HG03521 (cell line): ENCODE measurements at regions not wholly inside any gene's neighbourhood (a gene's known extent, or its start where the extent isn't known, plus 50 kb on each side); places are given as distances from the start of the nearest gene placed in this dataset.

ENCODE experiments used
- ATAC-seq: cut with Tn5 transposase; IDR thresholded peaks from one replicate; pipeline ENCODE4 v1.9.1; 2021; ENCODE audit warnings: mild to moderate bottlenecking, moderate library complexity; ENCODE audit not compliant: unreplicated experiment

DNA sequence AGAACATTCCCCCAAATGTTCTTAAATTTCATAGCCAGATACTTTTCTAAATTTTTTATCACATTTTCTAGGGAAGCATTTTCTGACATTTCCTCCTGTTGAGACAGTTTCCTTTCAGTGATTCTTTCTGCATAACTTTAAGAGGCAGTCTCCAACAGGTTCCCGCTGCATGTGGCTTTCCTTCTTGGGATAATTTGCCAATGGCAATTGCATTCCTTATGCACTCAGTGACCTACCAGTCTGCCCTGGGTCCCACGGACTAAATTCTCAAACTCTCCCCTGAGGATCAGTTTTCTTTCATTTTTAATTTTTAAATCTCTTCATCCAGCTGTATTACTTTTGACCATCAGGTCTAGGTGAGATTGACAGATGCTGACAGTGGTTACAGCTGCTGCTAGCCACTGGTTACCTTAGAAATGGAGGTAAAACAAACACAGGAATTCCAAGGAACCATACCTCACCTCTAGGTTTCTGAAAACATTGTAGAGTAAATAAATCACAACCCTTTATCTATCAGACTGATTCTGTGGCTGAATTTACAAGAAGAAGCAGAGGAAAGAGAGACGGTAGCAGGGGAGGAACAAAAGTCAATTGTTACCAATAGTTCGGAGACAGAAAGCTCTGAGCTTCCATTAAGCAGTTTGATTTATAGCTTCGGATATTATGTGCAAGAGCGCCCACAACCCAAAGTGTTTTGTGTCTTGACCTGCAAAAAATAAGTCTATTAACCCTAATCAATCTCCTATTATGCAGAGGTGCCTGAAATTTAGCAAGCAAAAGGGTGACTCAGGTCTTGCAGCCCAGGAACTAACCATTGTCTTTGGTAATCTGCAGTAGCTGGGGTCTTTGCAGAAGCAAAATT, 216.0 kb downstream of the PMP22 start:
- ATAC-seq: no peak

DNA sequence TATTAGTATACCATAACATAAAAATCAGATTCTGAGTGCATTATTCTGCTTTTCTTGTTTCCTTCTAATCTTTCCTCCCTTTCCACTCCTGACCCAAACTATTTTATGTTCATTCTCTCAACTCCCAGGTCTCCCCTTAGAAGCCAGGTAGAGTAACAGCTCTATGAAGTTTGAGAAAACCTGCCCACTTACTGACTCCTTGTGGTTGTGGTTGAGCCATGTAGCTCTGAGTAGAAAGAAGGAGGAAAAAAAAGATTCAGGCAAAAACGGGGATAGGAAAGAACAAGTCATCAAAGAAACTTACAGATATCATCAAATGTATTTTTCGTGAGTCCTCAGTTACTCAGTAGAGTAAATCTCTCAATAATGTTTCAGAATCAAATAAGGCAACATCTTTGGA, 216.7 kb downstream of the PMP22 start:
- ATAC-seq: no peak

DNA sequence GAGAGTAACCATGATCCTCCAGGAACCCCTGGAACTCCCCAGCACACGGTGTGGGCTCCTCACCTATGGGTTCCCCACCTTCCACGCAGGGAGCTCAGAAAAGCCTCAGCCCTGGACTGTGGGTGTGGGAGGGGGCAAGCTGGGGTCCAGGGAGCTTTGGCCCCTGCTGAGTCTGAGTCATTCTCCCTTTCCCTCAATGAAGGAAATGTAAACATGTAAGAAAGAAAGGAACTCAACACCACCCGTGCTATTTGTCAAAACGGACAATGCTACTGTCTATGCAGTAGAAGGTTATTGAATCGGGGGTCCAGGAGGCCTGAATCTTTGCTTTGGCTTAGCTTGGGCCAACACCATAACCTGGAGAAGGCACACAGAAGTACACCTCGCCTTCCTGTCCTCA, 222.8 kb downstream of the PMP22 start:
- no peak for ATAC-seq

DNA sequence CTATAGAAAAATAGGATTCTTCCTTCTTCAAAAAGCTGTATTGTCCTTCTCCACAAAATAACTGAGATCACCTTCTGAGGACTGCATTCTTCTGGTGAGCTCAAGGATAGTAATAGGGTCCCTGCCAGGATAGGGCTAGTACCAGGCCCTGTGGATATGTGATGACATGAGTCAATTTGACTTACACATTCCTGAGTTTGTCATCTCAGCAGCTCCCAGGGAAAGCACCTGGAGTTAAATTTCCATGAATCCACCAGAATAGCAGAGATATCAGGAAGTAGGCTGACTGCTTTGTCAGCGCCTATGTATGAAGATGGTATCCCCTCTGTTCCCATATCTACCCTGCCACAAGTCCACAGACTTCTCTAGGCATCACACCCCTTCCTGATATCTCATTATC, 225.8 kb downstream of the PMP22 start:
- ATAC-seq: no peak

DNA sequence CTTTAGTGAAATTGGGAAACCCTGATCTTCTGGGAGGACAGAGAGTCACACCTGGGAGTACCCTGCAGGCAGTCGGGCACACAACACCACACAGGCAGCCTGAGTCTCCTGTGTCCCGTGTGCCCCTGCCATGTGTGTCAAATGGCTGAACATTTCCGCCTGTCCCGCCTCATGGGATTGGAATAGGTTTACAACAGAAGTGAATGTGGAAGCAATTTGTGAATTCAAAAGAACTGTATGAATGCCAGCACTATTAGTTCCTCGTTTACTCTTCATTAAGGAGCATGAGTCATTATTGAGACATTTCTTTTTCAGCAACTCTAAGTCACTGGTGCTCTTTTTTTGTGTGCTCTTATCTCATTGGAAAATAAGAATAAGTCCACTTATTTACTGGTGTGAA, 226.5 kb downstream of the PMP22 start:
- ATAC-seq: no peak

DNA sequence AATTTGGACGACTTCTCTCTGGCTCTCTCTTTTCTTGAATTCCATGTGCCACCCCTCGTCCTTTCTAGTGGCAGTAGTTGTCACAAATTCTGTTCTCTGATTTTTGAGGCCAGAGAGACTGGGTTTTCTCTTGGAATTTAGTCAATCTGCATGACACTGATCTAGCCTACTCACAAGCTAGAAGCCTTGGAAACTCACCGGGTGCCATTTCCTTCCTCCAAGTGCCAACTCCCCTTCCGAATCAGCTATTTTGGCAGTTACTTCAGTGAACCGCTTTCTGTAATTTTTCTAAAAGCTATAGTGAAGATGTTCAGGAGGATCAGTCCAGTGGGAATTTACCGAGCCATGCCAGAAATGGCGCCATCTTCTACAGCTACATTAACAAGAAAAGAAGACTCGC, 228.9 kb downstream of the PMP22 start:
- ATAC-seq: no peak

DNA sequence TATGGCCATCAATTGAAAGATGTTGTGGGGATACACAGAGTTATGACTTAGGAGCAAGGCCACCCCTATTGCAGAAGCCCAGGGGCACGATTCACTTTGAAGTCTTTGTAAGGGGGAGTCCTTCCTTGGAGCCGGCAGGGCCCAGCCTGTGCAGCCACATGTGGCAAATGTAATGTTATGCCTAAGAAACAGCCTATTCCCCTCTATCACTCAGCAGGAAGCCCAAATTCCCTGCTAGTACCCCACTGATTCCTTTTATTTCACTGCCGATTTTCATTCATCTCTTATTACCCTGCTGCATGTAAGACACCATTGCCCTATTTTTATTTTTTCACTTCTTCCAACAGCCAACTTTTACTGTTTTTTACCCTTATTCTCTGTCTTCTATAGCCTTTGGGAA, 233.2 kb downstream of the PMP22 start:
- ATAC-seq: no peak

DNA sequence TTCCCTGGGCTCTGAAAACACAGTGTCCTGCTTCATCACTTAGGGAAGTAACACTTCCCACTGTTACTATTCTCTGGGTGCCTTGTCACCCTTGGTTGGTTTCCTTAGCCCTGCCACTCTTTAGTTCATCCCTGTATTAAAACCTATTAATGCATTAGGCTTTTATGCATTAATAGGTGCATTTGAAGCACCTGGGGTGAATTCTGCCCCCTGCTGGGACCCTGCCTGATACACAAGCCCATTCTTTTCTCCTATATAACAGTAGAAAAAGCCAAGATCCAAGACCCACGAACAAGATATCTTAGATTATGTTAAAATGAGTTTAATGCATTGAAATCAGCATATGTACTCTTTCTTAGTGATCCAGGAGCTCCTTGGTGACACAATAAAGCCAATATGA, 235.7 kb downstream of the PMP22 start:
- ATAC-seq: no peak

DNA sequence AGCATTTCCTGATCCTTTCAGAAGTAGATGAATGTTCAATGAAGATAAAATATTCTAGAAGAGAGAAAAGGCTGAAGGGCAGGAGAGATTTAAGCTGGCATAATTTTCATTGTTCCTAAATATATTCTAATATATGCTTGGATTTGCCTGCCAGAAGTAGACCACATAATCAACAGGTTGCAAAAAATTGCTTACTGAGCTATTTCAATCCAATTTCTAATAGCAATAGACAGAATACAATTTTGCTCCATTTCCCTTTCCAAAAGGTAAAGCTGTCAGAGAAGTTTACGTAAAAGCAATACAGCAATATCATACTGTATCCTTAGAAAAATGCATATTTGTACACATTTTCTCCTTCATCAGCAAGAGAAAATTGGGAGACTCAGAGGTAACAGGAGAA, 237.3 kb downstream of the PMP22 start:
- ATAC-seq: no peak

DNA sequence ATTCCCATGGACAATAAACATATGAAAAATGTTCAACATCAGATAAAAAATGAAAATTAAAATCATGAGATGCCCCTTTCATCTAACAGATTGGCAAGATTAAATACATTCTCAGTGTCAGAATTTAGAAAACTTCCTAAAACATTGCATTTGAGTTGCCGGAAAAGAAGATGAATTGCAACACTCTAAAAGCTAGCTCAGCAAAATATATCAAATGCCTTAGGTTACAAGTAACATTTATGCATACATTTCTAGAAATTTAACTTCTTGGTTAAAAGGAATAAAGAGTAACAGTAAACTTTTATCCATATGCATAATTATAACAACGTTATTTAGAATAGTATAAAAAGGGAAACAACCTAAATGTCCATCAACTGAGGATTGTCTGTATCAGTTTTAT, 239.0 kb downstream of the PMP22 start:
- no peak for ATAC-seq

DNA sequence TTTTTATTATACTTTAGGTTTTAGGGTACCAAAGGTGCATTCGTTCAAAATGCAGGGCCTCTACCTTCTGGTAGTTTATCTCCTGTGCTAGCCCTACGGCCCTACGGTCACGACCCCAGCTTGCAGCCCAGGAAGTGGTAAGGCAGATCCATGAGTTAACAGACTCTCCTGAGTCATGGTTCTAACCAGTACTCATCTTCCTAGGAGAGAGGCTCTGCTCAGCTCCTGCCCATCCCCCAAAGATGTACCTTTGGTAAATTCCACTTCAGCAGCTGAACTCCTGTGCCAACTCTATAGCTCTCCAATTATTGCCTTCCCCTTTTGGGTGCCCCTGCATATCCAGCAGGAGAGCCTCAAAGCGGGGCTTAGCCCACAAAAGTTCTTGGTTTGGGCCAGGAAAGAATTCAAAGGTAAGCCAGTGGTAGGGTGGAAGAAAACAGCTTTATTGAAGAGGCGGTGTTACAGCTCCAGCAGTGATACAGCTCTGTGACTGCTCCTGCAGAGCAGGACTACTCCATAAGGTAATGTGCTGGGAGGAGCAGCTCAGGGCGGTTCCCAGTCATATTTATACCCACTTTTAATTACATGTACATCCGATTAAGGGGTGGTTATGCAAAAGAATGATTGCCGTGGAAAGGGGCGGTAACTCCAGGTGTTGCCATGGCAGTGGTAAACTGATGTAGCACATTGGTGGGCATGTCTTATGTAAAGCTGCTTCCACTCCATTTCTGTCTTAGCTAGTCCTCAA, 241.4 kb downstream of the PMP22 start:
- no peak for ATAC-seq

DNA sequence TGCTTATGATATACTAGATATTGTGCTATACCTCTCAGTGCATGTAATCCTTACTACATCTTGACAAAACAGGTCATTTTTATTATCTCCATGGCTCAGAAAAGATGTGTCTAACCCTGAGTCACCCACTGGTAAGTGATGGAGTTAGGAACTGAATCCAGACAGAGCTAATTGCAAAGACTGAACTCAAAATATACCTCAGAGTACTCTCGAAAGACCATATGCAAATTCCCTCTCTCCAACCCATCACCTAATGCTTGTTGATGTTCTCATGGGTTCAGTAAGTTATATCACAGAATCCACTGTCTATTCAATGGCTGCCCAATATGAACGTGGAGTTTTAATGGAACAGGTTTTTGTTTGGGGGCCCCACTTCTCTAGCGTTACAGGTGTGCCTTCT, 246.0 kb downstream of the PMP22 start:
- no peak for ATAC-seq

DNA sequence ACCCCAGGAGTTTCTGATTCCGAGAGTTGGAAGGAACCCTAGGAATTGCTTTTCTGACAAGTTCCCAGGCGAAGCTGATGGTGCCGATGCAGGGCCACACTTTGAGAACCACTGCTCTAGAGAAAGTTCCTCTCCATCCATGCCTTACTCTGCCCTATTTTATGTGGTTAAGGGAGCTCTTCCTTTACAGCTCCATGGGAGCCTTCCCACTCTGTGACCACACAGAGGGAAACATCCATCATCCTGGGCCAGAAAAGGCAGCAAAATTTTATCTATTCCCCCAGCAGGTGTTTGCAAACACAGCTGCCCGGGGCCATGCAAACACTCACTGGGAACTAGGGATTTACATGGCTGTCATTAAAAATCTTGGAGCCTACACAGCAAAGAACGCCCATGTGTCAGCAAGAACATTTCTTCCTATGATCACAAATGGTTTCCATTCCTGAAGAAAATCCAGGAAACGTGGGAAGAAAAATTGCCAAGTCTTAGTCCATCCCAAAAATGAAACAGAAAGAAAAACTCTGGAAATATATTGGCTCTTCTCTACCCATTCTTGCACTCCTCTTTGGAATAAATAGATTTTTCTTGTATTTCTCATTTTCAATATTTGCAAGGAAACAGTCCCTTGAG, 252.7 kb downstream of the PMP22 start:
- ATAC-seq: no peak

DNA sequence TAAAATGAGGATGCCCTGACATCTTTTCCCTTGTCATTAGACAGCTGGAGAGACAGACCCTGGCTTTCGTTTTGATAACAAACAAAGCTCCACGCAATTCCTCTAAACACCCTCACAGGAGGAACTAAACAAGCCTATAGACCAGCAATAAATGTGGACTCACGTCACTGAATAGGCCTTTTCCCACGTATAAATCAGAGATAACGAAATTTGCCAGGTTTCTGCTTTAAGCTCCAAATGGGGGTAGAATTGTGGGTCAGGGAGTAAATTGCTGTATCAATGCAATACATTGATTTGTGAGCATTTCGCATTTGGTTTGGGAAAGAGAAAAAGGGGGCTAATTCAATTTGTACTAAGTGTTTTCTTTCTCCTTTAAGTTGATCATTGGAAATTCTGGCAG, 256.0 kb downstream of the PMP22 start:
- ATAC-seq: no peak

DNA sequence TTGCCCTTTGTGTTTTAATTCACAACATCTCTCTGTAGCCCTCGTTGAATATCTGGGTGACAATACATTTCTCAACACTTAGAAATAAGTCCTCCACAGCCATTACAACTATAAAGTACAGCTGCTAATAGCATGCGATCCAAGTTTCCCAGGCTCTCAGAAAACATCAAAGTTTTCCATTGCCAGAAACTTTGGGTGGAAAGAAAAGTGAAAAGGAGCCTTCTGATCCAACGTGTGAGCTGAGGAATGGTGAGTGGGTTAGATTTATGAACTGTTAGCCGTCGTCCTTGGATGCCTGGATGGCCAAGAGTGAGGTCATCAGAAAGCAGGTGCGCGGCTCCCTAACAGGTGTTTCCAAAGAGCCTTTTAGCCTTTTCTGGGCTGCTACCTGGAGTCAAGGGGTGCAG, 258.0 kb downstream of the PMP22 start:
- ATAC-seq: no peak

DNA sequence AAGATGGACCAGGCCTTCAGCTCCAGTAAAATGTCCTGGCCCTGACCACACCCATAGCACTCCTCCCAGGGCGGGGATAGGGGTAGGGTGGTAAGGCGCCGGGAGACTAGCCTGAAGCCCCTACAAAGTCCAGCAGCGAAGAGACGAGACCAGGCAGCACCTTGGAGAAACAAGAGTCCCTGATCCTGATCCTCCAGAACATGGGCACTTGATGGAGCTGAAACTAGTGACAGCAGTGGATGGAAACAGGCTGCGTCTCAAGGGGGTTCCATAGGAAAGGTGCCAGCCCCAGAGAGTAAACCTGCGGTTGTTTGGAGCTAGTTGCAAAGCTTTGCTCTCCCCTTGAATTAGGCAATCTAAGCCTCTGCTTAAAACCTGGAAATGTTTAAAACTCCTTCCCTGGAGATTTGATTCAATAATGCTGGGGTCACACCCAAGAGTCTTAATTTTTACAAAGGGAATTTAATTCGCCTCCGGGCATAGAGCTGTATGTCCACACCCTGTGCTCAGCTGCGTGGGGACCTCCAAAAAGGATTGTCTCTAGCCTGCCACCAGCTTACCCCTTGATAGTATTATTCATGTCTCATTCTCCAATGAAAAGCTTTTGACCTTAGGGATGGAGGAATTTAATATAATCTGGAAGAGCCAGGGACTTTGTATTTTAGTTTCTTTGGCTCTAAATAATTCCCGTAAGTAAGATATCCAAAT, 258.6 kb downstream of the PMP22 start:
- ATAC-seq: no peak

DNA sequence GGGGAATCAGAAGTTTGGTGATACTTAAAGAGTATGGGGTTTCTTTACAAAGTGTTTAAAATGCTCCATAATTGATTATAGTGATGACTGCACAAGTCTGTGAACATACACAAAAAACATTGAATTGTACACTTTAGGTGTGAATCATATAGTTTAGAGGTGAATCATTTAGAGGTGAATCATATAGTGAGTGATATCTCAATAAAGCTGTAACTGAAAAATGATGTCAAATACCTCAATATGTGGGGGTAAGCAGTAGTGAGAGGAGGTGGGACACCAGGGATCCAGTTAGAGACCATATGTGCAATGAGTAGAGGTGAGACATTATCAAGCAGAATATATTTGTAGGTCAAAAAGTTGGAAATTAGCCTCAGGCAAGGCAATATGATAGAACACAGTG, 264.5 kb downstream of the PMP22 start:
- no peak for ATAC-seq

DNA sequence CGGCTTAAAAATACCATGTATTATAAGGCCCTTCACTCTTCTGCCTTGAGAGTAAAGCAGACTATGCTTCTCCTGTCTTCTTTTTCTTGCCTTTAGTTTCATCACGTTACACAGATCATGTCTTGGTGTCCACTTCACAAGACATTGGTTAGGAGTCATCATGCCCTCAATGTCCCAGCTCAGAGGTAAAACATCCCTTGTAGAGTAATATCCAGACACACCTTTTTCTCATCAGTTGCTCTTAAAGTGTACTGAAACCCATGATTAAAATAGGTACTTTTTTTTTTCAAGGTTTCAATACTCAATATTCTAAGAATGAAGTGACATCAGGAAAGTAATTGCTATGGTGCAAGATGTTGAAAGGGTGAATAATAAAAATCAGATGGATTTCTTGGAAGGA, 267.8 kb downstream of the PMP22 start:
- ATAC-seq: no peak

DNA sequence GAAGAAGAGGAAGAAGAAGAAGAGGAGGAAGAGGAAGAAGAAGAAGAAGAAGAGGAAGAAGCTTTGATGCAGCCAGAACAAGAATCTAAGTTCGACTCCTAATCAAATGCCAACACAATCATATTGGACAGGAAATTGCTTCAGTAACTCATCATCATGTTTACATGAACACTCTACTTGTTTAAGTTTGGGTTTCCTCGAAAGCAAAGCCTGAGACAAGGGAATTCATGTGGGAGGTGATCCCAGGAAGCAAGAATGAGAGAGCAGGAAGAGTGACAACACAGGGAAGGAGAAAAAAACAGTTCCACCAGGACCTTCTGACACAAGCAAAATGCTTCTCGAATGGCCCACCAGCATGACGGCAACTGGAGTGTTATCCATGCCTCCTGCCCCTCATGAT, 279.0 kb downstream of the PMP22 start:
- ATAC-seq: no peak

DNA sequence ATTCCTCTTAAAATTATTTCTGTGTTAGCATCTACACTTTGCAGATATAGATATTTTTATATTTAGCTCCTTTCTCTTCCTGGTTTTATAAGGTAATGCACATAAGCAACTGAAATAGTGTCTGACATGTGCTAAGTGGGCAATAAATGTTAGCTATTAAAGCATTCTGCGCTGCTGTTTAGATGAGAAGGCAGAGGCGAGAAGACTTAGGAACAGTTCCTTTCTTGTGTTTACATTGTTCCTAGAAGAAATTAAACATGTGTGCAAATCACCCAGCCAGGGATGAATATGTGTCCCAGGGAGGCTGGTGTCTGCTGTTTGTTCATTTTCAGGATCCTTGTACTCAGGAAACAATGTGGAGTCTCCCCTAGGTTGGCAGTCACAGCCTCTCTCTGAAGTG, 292.3 kb downstream of the PMP22 start:
- no peak for ATAC-seq

DNA sequence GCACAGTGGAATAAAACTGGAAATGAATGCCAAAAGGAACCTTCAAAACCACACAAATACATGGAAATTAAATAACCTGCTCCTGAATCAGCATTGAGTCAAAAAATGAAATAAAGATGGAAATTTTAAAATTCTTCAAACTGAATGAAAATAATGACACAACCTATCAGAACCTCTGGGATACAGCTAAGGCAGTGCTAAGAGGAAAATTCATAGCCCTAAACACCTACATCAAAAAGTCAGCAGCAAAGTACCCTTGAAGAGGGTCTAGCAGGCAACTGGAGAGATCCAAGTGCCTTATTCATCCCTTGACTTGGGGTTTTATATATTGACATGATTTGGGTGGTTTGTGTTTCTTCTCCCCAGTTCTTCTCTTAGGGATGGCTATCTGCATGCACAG, 294.1 kb downstream of the PMP22 start:
- ATAC-seq: no peak
